MG63 (cell line): ENCODE measurements at regions not wholly inside any gene's neighbourhood (a gene's known extent, or its start where the extent isn't known, plus 50 kb on each side); places are given as distances from the start of the nearest gene placed in this dataset.
"Not testable (repeated sequence)": the region's sequence is repeated elsewhere in the genome, so short reads cannot be mapped to it uniquely, and the experiment has no call there.

Source experiments
- DNase-seq: peaks from one replicate; pipeline ENCODE4 v3.0.0-alpha.2; 2020
- H3K27me3 ChIP-seq: fragments of 250-450 bp; sonication (Bioruptor Pico); 2 replicates; pipeline ENCODE4 v1.5.1; 2020; ENCODE audit warnings: mild to moderate bottlenecking, moderate library complexity
- H3K36me3 ChIP-seq: fragments of 250-450 bp; sonication (Bioruptor Pico); 2 replicates; pipeline ENCODE4 v1.5.1; 2020; ENCODE audit warnings: mild to moderate bottlenecking, moderate library complexity
- H3K4me3 ChIP-seq: fragments of 250-450 bp; sonication (Bioruptor Pico); 2 replicates; pipeline ENCODE4 v1.5.1; 2020; ENCODE audit warnings: mild to moderate bottlenecking, moderate library complexity
- H3K9me3 ChIP-seq: fragments of 250-450 bp; sonication (Bioruptor Pico); 2 replicates; pipeline ENCODE4 v1.5.1; 2020; ENCODE audit warnings: mild to moderate bottlenecking, moderate library complexity

GRCh38 chr2:14424478-14425390 is 207.8 kb upstream of the LRATD1 start:
- Histone ChIP-seq H3K9me3 (no peaks in the 10 kb centered on the region), H3K36me3 (no peaks in the 10 kb centered on the region), H3K4me3 (no peak overlapping the region), H3K27me3 (no peaks in the 10 kb centered on the region)
- no peak for DNase-seq

DNA sequence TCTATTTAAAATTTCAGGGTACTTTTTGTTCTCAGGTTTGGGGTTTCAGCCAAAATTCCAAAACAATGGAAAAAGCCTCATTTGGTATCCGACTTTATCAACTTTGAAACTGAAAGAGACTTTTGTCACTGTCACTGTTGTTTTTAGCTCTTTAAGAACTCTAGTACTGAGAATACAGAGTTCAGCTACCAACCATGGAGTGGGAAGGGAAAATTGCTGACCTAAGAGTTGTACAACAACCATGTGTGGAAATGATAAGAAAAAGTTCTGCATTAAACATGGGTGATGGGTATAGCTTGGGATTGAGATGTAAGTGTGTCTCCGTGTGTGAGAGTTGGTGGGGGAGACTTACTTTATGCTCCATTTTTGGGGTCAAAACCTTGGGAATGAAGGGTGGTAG is 206.6 kb upstream of the LRATD1 start:
- Histone ChIP-seq H3K4me3 (no peak overlapping the region), H3K36me3 (no peaks in the 10 kb centered on the region), H3K27me3 (no peaks in the 10 kb centered on the region), H3K9me3 (no peaks in the 10 kb centered on the region)
- DNase-seq: no peak

DNA sequence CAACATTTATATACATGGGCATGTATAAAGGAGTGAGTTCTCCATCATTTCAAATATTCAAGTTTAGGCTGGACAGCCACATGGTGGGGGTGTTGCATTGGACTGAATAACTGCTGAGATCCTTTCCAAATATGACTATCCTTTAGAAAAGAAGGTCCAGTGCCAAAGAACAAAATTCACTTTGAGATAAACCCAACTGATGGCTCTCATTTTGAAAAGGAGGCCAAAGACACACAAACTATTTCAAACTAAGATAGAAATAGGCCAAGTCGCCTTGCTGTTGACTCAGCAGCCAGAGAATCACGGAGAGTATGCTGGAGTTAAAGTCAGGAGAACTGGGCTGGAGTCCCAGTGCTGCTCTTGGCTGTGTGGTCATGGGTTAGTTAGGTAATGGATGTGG is 204.5 kb upstream of the LRATD1 start:
- H3K9me3 ChIP-seq: no peaks in the 10 kb centered on the region
- DNase-seq: peak; percentile 54

GRCh38 chr2:14433946-14434495 is 198.5 kb upstream of the LRATD1 start:
- H3K36me3 ChIP-seq: no peaks in the 10 kb centered on the region
- DNase-seq: no peak

More for the DNA sequence above, 204.5 kb upstream of the LRATD1 start:
- Histone ChIP-seq H3K36me3 (no peaks in the 10 kb centered on the region), H3K4me3 (no peak overlapping the region), H3K27me3 (no peaks in the 10 kb centered on the region)

DNA sequence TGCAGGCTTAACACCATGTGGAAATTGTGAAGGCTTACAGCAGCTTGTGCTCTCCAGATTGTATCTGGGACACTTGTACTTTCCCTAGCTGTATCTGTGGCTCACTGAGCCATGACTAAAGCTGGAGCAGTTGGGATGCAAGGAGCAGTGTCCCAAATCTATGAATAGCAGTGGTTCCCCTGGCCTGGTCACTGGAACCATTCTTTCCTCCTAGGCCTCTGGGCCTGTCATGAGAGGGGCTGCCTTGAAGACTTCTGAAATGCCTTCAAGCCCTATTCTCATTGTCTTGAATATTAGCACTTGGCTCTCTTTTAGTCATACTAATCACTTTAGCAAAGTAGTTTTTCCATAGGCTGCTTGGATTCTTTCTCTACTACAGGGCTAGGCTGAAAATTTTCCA is 186.8 kb upstream of the LRATD1 start:
- no peak for DNase-seq
- Histone ChIP-seq H3K36me3 (no peaks in the 10 kb centered on the region), H3K27me3 (no peaks in the 10 kb centered on the region), H3K9me3 (no peaks in the 10 kb centered on the region), H3K4me3 (no peak overlapping the region)

More at GRCh38 chr2:14433946-14434495, 198.5 kb upstream of the LRATD1 start:
- Histone ChIP-seq H3K27me3 (no peaks in the 10 kb centered on the region), H3K9me3 (no peaks in the 10 kb centered on the region), H3K4me3 (no peak overlapping the region)

DNA sequence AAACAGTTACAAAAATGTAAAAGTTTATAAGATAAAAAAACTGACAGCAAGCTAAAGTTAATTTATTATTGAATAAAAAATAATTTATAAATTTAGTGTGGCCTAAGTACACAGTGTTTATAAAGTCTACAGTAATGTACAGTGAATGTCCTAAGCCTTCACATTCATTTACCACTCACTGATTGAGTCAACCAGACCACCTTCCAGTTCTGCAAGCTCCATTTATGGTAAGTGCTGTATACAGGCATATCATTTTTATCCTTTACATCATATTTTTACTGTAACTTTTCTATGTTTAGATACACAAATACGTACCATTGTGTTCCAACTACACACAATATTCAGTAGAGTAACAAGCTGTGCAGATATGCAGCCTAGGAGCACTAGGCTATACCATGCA is 184.2 kb upstream of the LRATD1 start:
- no peak overlapping the region for H3K4me3 ChIP-seq
- H3K36me3 ChIP-seq: no peaks in the 10 kb centered on the region
- DNase-seq: no peak
- no peaks in the 10 kb centered on the region for H3K27me3 ChIP-seq
- no peaks in the 10 kb centered on the region for H3K9me3 ChIP-seq

GRCh38 chr2:14451312-14451711 is 181.2 kb upstream of the LRATD1 start:
- Histone ChIP-seq H3K36me3 (no peaks in the 10 kb centered on the region), H3K9me3 (no peaks in the 10 kb centered on the region), H3K27me3 (no peaks in the 10 kb centered on the region), H3K4me3 (no peak overlapping the region)
- DNase-seq: no peak

GRCh38 chr2:14454202-14454601 is 178.3 kb upstream of the LRATD1 start:
- peaks cover 3% of the 10 kb centered on the region; the same call in 1 of the 2 replicates for H3K9me3 ChIP-seq
- H3K36me3 ChIP-seq: no peaks in the 10 kb centered on the region
- DNase-seq: no peak

DNA sequence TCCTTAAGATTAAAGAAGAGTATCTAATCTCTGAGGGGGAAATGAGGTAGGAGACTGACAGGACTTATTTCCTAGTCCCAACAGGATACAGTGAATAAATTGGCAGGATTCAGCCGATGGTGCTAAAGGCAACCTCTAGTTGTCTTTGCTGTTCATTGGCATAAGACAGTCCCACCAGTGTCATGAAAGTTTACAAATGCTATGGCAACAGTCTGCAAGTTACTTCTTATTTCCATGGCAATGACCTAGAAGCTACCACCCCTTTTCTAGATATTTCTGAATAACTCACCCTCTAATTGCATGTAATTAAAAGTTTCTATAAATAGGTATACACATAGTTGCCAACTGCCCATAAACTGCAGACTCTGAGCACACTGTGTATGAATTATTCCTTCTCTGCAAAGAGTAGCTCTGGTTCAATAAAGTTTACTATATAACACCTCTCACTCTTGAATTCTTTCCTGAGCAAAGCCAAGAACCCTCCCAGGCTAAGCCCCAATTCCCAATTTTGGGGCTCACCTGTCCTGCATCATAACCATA is 172.7 kb upstream of the LRATD1 start:
- Histone ChIP-seq H3K9me3 (peaks cover 3% of the 10 kb centered on the region; the same call in 1 of the 2 replicates), H3K27me3 (no peaks in the 10 kb centered on the region; the same call in 1 of the 2 replicates), H3K36me3 (no peaks in the 10 kb centered on the region), H3K4me3 (no peak overlapping the region)
- no peak for DNase-seq

More at GRCh38 chr2:14454202-14454601, 178.3 kb upstream of the LRATD1 start:
- no peak overlapping the region for H3K4me3 ChIP-seq
- no peaks in the 10 kb centered on the region for H3K27me3 ChIP-seq

DNA sequence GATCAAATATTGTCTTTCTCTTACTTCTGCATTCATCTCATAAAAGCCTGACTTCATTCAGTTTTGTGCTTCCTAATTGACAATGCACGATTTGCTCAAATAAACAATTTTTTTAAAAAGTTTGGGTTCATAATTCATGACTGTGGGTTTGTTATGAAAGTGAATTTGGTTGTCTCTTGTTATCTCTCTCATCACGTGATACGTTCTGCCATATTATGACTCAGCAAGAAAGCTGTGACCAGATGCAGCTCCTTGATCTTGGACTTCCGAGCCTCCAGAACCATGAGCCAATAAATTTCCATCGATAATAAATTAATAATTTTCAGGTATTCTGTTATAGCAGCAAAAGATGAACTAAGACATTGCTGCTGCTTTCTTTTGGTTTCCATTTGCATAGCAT is 156.5 kb upstream of the LRATD1 start:
- no peak overlapping the region for H3K4me3 ChIP-seq
- H3K27me3 ChIP-seq: no peaks in the 10 kb centered on the region
- no peaks in the 10 kb centered on the region for H3K9me3 ChIP-seq
- no peak for DNase-seq
- no peaks in the 10 kb centered on the region for H3K36me3 ChIP-seq

GRCh38 chr2:14479486-14479885 is 153.0 kb upstream of the LRATD1 start:
- no peak for DNase-seq
- H3K36me3 ChIP-seq: no peaks in the 10 kb centered on the region

DNA sequence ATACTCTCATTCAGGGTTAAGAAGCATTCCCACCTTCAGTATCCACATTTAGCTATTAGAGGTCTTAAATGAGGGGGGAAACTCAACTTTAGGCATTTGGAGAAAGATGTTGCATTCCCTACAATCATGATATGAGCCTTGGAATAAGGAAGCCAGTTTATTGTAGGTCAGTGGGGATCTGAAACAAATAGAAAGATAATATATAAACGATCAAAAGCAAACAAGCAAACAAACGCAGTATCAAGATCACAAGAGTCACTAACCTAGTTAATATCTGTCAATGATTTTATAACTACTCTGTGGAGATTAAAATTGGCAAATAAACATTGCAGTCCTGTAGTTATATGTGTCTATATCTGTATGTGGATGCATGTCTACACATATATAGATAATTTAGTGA is 152.4 kb upstream of the LRATD1 start:
- H3K4me3 ChIP-seq: no peak overlapping the region
- H3K9me3 ChIP-seq: no peaks in the 10 kb centered on the region
- no peak for DNase-seq
- no peaks in the 10 kb centered on the region for H3K36me3 ChIP-seq
- no peaks in the 10 kb centered on the region for H3K27me3 ChIP-seq

More at GRCh38 chr2:14479486-14479885, 153.0 kb upstream of the LRATD1 start:
- no peaks in the 10 kb centered on the region for H3K9me3 ChIP-seq
- no peaks in the 10 kb centered on the region for H3K27me3 ChIP-seq
- no peak overlapping the region for H3K4me3 ChIP-seq

DNA sequence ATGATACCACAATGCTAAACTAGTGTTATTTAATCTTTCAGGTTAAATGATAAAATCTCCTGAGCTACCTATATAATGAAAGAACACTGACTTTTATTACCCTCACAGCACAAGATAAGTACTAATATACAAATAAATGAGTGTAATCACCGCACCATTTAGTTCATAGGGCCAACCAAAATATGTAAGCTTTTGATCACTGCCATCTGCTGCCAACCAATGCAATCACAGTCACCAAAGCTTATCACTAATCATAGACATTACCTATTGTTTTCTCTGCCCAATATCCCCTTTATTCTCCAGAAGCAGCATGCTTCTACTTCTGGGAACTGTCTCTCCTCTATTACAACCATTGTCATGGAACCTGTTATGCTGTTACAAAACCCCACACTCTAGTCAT is 151.6 kb upstream of the LRATD1 start:
- Histone ChIP-seq H3K27me3 (no peaks in the 10 kb centered on the region), H3K9me3 (no peaks in the 10 kb centered on the region), H3K36me3 (no peaks in the 10 kb centered on the region), H3K4me3 (no peak overlapping the region)
- no peak for DNase-seq

- Histone ChIP-seq H3K36me3 (no peaks in the 10 kb centered on the region), H3K27me3 (no peaks in the 10 kb centered on the region), H3K4me3 (no peak overlapping the region), H3K9me3 (no peaks in the 10 kb centered on the region)
- DNase-seq: peak; percentile 61
These were observed 139.5 kb upstream of the LRATD1 start for GRCh38 chr2:14492920-14493503.

DNA sequence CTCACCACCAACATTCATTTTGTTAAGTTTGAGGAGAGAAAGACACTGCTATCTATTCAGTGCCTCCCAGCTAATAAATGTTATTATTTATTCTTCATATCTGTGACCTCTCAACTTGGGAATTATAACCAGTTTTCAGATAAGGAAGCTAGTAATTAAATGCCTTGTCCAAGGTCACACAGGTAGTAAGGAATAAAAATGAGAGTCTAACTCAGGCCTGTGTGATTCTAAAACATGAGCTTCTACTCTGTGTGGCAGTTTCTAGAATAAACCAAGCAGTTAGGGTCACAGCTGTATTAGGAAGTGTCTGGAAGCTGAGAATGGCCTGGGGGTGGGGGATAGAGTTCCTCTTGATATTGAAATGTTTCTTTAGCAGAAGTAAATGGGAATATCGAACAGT is 137.8 kb upstream of the LRATD1 start:
- DNase-seq: no peak
- no peaks in the 10 kb centered on the region for H3K27me3 ChIP-seq
- no peaks in the 10 kb centered on the region for H3K36me3 ChIP-seq
- H3K9me3 ChIP-seq: no peaks in the 10 kb centered on the region
- no peak overlapping the region for H3K4me3 ChIP-seq

- no peaks in the 10 kb centered on the region for H3K9me3 ChIP-seq
- H3K27me3 ChIP-seq: no peaks in the 10 kb centered on the region
- no peak for DNase-seq
- H3K36me3 ChIP-seq: no peaks in the 10 kb centered on the region
- H3K4me3 ChIP-seq: no peak overlapping the region
These were observed 131.5 kb upstream of the LRATD1 start for GRCh38 chr2:14501061-14501460.

GRCh38 chr2:14506955-14507354 is 125.6 kb upstream of the LRATD1 start:
- H3K9me3 ChIP-seq, H3K27me3 ChIP-seq, H3K4me3 ChIP-seq, DNase-seq, H3K36me3 ChIP-seq: not testable (repeated sequence)
